Prostate gland (tissue), 2 donors: ENCODE measurements at regions not wholly inside any gene's neighbourhood (a gene's known extent, or its start where the extent isn't known, plus 50 kb on each side); places are given as distances from the start of the nearest gene placed in this dataset.

Experiments
- CTCF ChIP-seq, 4 experiments: fragments of 200-600 bp in 2 of 4; fragments of 450-650 bp in 2 of 4; sonication (generic) in 2 of 4; IDR thresholded peaks; 1 replicate in 3 of 4; 2 replicates in 1 of 4; pipeline ENCODE4 v1.5.1; 2016 to 2019; ENCODE audit warnings: antibody characterized with exemption in 4 of 4, mild to moderate bottlenecking in 2 of 4, moderate library complexity in 2 of 4
- POLR2A ChIP-seq: fragments of 450-650 bp; IDR thresholded peaks from one replicate; pipeline ENCODE4 v1.6.1; 2016; ENCODE audit warnings: antibody characterized with exemption, mild to moderate bottlenecking
- POLR2AphosphoS5 ChIP-seq: sonication (generic); formaldehyde crosslinking; IDR thresholded peaks from one replicate; pipeline ENCODE4 v1.6.1; 2017; ENCODE audit warnings: antibody characterized with exemption

DNA sequence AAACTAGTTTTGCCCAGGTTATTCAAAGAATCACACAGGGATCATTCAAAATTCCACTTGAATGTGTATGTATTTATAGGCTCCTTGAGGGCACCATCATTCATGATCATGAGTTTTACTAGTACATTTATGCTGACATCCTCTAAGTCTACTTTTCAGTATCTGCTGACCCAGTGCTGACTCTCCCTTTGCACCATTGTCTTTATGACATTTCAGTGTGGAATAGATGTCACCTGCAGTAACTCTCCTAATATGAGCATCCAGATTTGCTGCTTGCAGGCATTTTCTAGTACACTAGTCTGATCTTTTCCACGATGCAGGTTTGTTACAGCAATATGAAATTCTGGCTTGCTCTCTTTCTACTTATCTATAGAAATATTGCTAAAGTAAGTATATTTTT lies 1603.5 kb downstream of the SI start:
- TF ChIP-seq CTCF (IDR thresholded peaks at IDR 0.05) (no peak), POLR2A (no peak), POLR2AphosphoS5 (no peak)
